Naive thymus-derived CD4-positive, alpha-beta T cell (primary cell): ENCODE measurements at regions not wholly inside any gene's neighbourhood (a gene's known extent, or its start where the extent isn't known, plus 50 kb on each side); places are given as distances from the start of the nearest gene placed in this dataset.

Source experiments
- ATAC-seq: fragments of 150-1000 bp; cut with Tn5 transposase; 2 replicates; pipeline ENCODE4 v1.10.0; 2021; ENCODE audit warnings: mild to moderate bottlenecking, moderate library complexity
- CTCF ChIA-PET: fragments of 350-600 bp; sonication (Branson Sonifier 250); formaldehyde crosslinking; loops from one replicate; lab custom pipeline; 2021; ENCODE audit warnings: antibody characterized with exemption; lab: Charles Lee
- POLR2A ChIA-PET: fragments of 350-600 bp; sonication (Branson Sonifier 250); formaldehyde crosslinking; loops from one replicate; lab custom pipeline; 2021; ENCODE audit warnings: antibody characterized with exemption, inconsistent platforms; lab: Charles Lee
- DNase-seq, 9 donors: peaks; one replicate each; pipeline versions ENCODE4 v3.0.0 to v3.0.0-alpha.2; 2020 to 2022; ENCODE audit warnings: mixed read lengths in 1 of 9
- H3K27ac ChIP-seq: one replicate; pipeline ENCODE4 v1.7.0; 2013; ENCODE audit warnings: mild to moderate bottlenecking, low read depth, low read length, moderate library complexity
- H3K27me3 ChIP-seq, 2 donors: one replicate each; pipeline ENCODE4 v1.7.0; 2013; ENCODE audit warnings: low read length in 2 of 2, mild to moderate bottlenecking in 2 of 2, moderate library complexity in 2 of 2; ENCODE audit not compliant: control insufficient read depth in 2 of 2, insufficient read depth in 2 of 2
- H3K36me3 ChIP-seq, 3 experiments: 1 replicate in 2 of 3; 2 replicates in 1 of 3; pipeline ENCODE4 v1.7.0; 2013; ENCODE audit warnings: low read length in 3 of 3, mild to moderate bottlenecking in 3 of 3, moderate library complexity in 1 of 3; ENCODE audit not compliant: insufficient read depth in 3 of 3, control insufficient read depth in 2 of 3
- H3K4me1 ChIP-seq, 2 donors: one replicate each; pipeline ENCODE4 v1.7.0; 2013; ENCODE audit warnings: low read length in 2 of 2, mild to moderate bottlenecking in 2 of 2, moderate library complexity in 1 of 2; ENCODE audit not compliant: control insufficient read depth in 2 of 2, insufficient read depth in 2 of 2
- H3K4me3 ChIP-seq: 2 replicates; pipeline ENCODE4 v1.7.0; 2013; ENCODE audit warnings: mild to moderate bottlenecking, low read length
- H3K9me3 ChIP-seq, 3 experiments: 1 replicate in 2 of 3; 2 replicates in 1 of 3; pipeline ENCODE4 v1.7.0; 2013; ENCODE audit warnings: low read length in 3 of 3; ENCODE audit not compliant: control insufficient read depth in 2 of 3
- H3K27ac Mint-ChIP-seq, 9 donors: one replicate each; pipeline ENCODE4 v1.8.0; 2020 to 2022; ENCODE audit warnings: mixed read lengths in 9 of 9, mild to moderate bottlenecking in 8 of 9, moderate library complexity in 5 of 9, inconsistent platforms in 2 of 9
- H3K27me3 Mint-ChIP-seq, 5 donors: one replicate each; pipeline ENCODE4 v1.8.0; 2021 to 2022; ENCODE audit warnings: mixed read lengths in 5 of 5, mild to moderate bottlenecking in 1 of 5
- H3K36me3 Mint-ChIP-seq, 5 donors: one replicate each; pipeline ENCODE4 v1.8.0; 2020 to 2022; ENCODE audit warnings: mixed read lengths in 5 of 5, mild to moderate bottlenecking in 3 of 5, inconsistent platforms in 1 of 5
- H3K4me1 Mint-ChIP-seq, 7 donors: one replicate each; pipeline ENCODE4 v1.8.0; 2020 to 2022; ENCODE audit warnings: mixed read lengths in 7 of 7, mild to moderate bottlenecking in 3 of 7, inconsistent platforms in 1 of 7
- H3K4me3 Mint-ChIP-seq, 10 donors: one replicate each; pipeline ENCODE4 v1.8.0; 2020 to 2022; ENCODE audit warnings: mild to moderate bottlenecking in 10 of 10, mixed read lengths in 10 of 10, moderate library complexity in 6 of 10, inconsistent platforms in 2 of 10
- H3K9me3 Mint-ChIP-seq, 11 donors: one replicate each; pipeline ENCODE4 v1.8.0; 2020 to 2022; ENCODE audit warnings: mixed read lengths in 11 of 11, mild to moderate bottlenecking in 4 of 11, inconsistent platforms in 1 of 11, moderate library complexity in 1 of 11
- intact Hi-C, 2 donors: fragments of 100-400 bp; cut with micrococcal nuclease; formaldehyde crosslinking; loops; one replicate each; pipeline ENCODE4 v1.15.1; 2023

- Histone ChIP-seq H3K27me3 (no peaks in the 10 kb centered on the region), H3K27ac (no peak overlapping the region), H3K36me3 (no peaks in the 10 kb centered on the region), H3K9me3 (no peaks in the 10 kb centered on the region), H3K4me3 (no peak overlapping the region), H3K4me1 (no peaks in the 10 kb centered on the region)
- Mint-ChIP-seq H3K4me1 (no peaks in the 10 kb centered on the region), H3K4me3 (no peak overlapping the region), H3K9me3 (peaks cover 0 to 10% (median 0%) of the 10 kb centered on the region in 11 donors), H3K36me3 (no peaks in the 10 kb centered on the region), H3K27me3 (peaks cover 0 to 11% (median 0%) of the 10 kb centered on the region in 5 donors), H3K27ac (no peak overlapping the region)
- CTCF ChIA-PET, result interaction anchor here (0.7 kb wide), 1 partner anchor 79 kb away, joined by 3 read pairs; no protein-coding TSS in a partner anchor
- intact Hi-C loops, result no loop called here
- ATAC-seq (no peak), DNase-seq (no peak)
- POLR2A ChIA-PET, result no interaction called here
Observed at GRCh38 chr16:48899500-48899899, 289.5 kb upstream of the N4BP1 start.

- Histone ChIP-seq H3K36me3 (no peaks in the 10 kb centered on the region), H3K27me3 (no peaks in the 10 kb centered on the region), H3K27ac (no peak overlapping the region), H3K4me3 (no peak overlapping the region), H3K4me1 (no peaks in the 10 kb centered on the region), H3K9me3 (no peaks in the 10 kb centered on the region)
- Mint-ChIP-seq H3K9me3 (peaks cover 0 to 11% (median 0%) of the 10 kb centered on the region in 11 donors), H3K4me1 (no peaks in the 10 kb centered on the region), H3K27me3 (peaks cover 0 to 10% (median 0%) of the 10 kb centered on the region in 5 donors), H3K27ac (no peak overlapping the region), H3K36me3 (no peaks in the 10 kb centered on the region), H3K4me3 (no peak overlapping the region)
- DNase-seq (no peak), ATAC-seq (no peak)
- ChIA-PET CTCF (no interaction called here), POLR2A (no interaction called here)
- intact Hi-C loops, result no loop called here
Observed at GRCh38 chr16:48897698-48898205, 287.8 kb upstream of the N4BP1 start.

- CTCF ChIA-PET, result no interaction called here
- ATAC-seq (no peak), DNase-seq (no peak)
- Histone ChIP-seq H3K4me1 (no peaks in the 10 kb centered on the region), H3K27me3 (no peaks in the 10 kb centered on the region), H3K4me3 (no peak overlapping the region), H3K27ac (no peak overlapping the region), H3K36me3 (no peaks in the 10 kb centered on the region), H3K9me3 (no peaks in the 10 kb centered on the region)
- POLR2A ChIA-PET, result no interaction called here
- Mint-ChIP-seq H3K9me3 (peaks cover 0 to 11% (median 0%) of the 10 kb centered on the region in 11 donors), H3K36me3 (no peaks in the 10 kb centered on the region), H3K27ac (no peak overlapping the region), H3K4me1 (no peaks in the 10 kb centered on the region), H3K27me3 (peaks cover 0 to 6% (median 0%) of the 10 kb centered on the region in 5 donors), H3K4me3 (no peak overlapping the region)
- intact Hi-C loops, result no loop called here
Observed at GRCh38 chr16:48895142-48895541, 285.2 kb upstream of the N4BP1 start.

GRCh38 chr16:48892893-48893292, 282.9 kb upstream of the N4BP1 start:
- ChIA-PET POLR2A (no interaction called here), CTCF (no interaction called here)
- H3K27me3 Mint-ChIP-seq, result peaks cover 0 to 6% (median 0%) of the 10 kb centered on the region in 5 donors
- no peaks in the 10 kb centered on the region for H3K4me1 Mint-ChIP-seq
- no peaks in the 10 kb centered on the region for H3K36me3 Mint-ChIP-seq
- H3K27ac Mint-ChIP-seq, result no peak overlapping the region
- intact Hi-C loops, result no loop called here
- H3K9me3 Mint-ChIP-seq, result peaks cover 0 to 11% (median 0%) of the 10 kb centered on the region in 11 donors
- Histone ChIP-seq H3K4me3 (no peak overlapping the region), H3K9me3 (no peaks in the 10 kb centered on the region), H3K4me1 (no peaks in the 10 kb centered on the region), H3K27ac (no peak overlapping the region), H3K36me3 (no peaks in the 10 kb centered on the region), H3K27me3 (no peaks in the 10 kb centered on the region)
- H3K4me3 Mint-ChIP-seq, result no peak overlapping the region
- DNase-seq (no peak), ATAC-seq (no peak)

GRCh38 chr16:48887646-48888210, 277.7 kb upstream of the N4BP1 start:
- CTCF ChIA-PET, result no interaction called here
- H3K4me3 Mint-ChIP-seq, result no peak overlapping the region
- POLR2A ChIA-PET, result no interaction called here
- DNase-seq (no peak), ATAC-seq (no peak)
- H3K36me3 ChIP-seq, result no peaks in the 10 kb centered on the region
- H3K4me3 ChIP-seq, result no peak overlapping the region
- H3K27ac ChIP-seq, result no peak overlapping the region
- H3K27me3 ChIP-seq, result no peaks in the 10 kb centered on the region
- no peaks in the 10 kb centered on the region for H3K4me1 ChIP-seq
- H3K9me3 ChIP-seq, result no peaks in the 10 kb centered on the region
- H3K27me3 Mint-ChIP-seq, result peaks cover 0 to 6% (median 0%) of the 10 kb centered on the region in 5 donors
- intact Hi-C loops, result no loop called here
- no peaks in the 10 kb centered on the region for H3K4me1 Mint-ChIP-seq
- H3K36me3 Mint-ChIP-seq, result no peaks in the 10 kb centered on the region
- H3K27ac Mint-ChIP-seq, result no peak overlapping the region
- H3K9me3 Mint-ChIP-seq, result peaks cover 0 to 11% (median 0%) of the 10 kb centered on the region in 11 donors

- Mint-ChIP-seq H3K36me3 (no peaks in the 10 kb centered on the region), H3K27ac (no peak overlapping the region), H3K4me3 (no peak overlapping the region), H3K27me3 (peaks cover 0 to 5% (median 0%) of the 10 kb centered on the region in 5 donors), H3K4me1 (no peaks in the 10 kb centered on the region), H3K9me3 (peaks cover 0 to 11% (median 0%) of the 10 kb centered on the region in 11 donors)
- peaks cover 0 to 3% (median 0%) of the 10 kb centered on the region in 3 experiments for H3K9me3 ChIP-seq
- POLR2A ChIA-PET, result no interaction called here
- no peak overlapping the region for H3K27ac ChIP-seq
- H3K36me3 ChIP-seq, result no peaks in the 10 kb centered on the region
- CTCF ChIA-PET, result no interaction called here
- no peaks in the 10 kb centered on the region for H3K4me1 ChIP-seq
- intact Hi-C loops, result no loop called here
- no peak for DNase-seq
- no peak for ATAC-seq
- H3K27me3 ChIP-seq, result no peaks in the 10 kb centered on the region
- H3K4me3 ChIP-seq, result no peak overlapping the region
Observed at GRCh38 chr16:48885471-48885870, 275.5 kb upstream of the N4BP1 start.

- H3K27me3 Mint-ChIP-seq, result peaks cover 0 to 12% (median 0%) of the 10 kb centered on the region in 5 donors
- DNase-seq (no peak), ATAC-seq (no peak)
- peaks cover 0 to 6% (median 0%) of the 10 kb centered on the region in 11 donors for H3K9me3 Mint-ChIP-seq
- H3K36me3 Mint-ChIP-seq, result no peaks in the 10 kb centered on the region
- peaks cover 0 to 3% (median 0%) of the 10 kb centered on the region in 3 experiments for H3K9me3 ChIP-seq
- no peaks in the 10 kb centered on the region for H3K27me3 ChIP-seq
- H3K4me3 ChIP-seq, result no peak overlapping the region
- no peak overlapping the region for H3K4me3 Mint-ChIP-seq
- intact Hi-C loops, result no loop called here
- no peak overlapping the region for H3K27ac Mint-ChIP-seq
- H3K27ac ChIP-seq, result no peak overlapping the region
- POLR2A ChIA-PET, result no interaction called here
- H3K4me1 ChIP-seq, result no peaks in the 10 kb centered on the region
- no peaks in the 10 kb centered on the region for H3K36me3 ChIP-seq
- H3K4me1 Mint-ChIP-seq, result no peaks in the 10 kb centered on the region
- CTCF ChIA-PET, result no interaction called here
Observed at GRCh38 chr16:48881272-48881671, 271.3 kb upstream of the N4BP1 start.
